CD4-positive, alpha-beta T cell treated with Interleukin-17A for 1 hour (primary cell): ENCODE measurements at regions not wholly inside any gene's neighbourhood (a gene's known extent, or its start where the extent isn't known, plus 50 kb on each side); places are given as distances from the start of the nearest gene placed in this dataset.

ENCODE experiments used
- DNase-seq: peaks from one replicate; pipeline ENCODE4 v3.0.0-alpha.2; 2020

- DNase-seq = no peak
These were observed 189.5 kb downstream of the REEP3 start for GRCh38 chr10:63710703-63711102.

DNA sequence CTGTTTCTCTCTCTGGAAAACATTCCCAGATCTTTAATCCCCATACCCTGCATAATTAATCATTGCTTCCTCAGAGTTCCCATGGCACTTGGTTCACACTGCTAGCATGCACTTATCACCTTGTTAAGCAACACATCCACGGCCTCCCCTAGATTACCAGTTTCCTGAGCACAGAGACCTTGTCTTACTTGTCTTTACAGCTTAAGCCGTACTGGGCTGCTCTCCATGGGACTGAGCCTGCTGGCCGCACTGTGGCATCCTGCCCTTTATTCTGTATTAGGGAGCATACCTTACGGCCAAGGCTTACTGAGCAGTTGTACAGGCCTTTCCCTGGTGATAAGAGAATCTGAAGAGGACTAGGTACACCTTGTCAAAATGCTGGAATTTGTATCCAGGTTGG is 190.2 kb downstream of the REEP3 start:
- DNase-seq = no peak

DNA sequence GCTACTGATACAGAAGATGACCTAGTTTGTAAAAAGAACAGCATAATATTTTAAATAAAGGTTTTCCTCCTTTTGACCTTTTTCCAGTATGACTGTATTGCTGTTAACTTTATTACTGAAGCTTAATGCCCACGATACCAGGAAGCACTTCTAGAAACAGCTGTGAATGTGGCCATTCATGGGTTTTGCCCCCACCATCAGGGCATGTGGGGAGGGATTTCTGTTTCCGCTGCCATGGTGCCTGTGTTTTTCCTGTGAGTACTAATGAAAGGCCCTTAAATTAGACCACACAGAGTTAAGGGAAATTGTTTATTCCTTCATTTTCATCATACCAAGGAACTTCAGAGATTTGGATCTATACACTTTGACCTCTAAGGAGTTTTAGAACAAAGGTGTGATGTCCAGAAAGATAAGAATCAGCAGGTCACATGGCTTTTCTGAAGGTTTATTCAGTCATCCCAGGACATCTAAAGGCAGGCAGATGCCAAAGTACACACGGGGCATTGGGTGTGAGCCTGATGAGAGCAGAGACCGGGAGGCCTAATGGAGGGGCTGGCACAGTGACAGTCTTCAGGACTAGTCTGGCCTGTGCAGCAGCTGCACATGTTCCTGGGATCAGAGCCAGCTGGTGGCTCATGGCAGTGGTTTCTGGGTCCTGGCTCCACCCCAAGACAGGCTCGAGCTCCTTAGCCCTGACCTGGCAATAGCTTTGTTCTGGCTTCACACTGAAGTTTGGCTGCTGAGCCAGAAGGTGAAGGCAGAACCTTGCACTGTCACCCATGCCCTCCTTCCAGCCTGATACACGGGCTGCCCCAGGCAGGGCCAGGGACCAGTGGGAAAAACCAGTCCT is 190.9 kb downstream of the REEP3 start:
- DNase-seq = no peak

DNA sequence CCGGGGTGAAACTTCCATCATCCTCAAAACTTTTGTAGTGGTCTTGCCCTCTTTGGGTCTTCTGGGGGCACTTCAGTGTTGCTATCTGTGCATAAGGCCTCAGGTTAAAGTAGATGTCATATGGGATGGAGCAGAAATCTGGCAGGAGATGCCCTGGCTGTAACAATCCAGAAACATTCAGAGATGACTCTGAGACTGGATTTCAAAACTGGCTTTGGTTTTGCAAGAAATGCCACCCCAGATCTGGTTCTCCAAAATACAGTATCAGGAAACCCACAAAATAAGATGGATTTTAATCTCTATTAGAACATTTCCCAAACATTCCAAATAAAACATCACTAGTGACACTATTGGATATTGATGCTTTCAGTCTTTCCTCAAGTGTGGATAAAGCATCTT is 191.5 kb downstream of the REEP3 start:
- DNase-seq = no peak

GRCh38 chr10:63713191-63714144 is 192.3 kb downstream of the REEP3 start:
- no peak for DNase-seq

DNA sequence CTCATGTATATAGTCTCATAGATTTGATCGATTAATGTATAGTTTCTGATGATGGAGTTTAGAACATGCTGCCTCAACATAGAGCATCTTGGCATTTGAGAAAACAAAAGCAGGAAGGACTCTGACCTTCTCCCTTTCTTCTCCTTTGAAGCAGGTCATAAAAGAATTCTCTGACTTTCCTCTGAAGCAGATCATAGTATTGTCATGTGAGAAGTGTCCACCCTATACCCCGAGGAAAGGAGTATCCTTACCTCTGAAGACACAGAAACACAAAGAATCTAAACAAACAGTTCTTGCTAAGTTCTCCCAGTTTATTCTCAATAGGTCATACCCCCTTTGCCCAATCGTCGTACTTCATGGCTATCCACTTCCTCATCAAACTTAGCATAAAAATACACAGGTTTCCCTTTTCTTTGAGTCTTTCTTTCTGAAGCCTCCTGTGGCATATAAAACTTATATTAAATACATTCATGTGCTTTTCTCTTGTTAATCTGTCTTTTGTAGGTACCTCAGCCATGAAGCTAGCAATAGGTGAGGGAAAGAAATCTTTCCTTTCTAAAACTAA is 194.9 kb downstream of the REEP3 start:
- no peak for DNase-seq

DNA sequence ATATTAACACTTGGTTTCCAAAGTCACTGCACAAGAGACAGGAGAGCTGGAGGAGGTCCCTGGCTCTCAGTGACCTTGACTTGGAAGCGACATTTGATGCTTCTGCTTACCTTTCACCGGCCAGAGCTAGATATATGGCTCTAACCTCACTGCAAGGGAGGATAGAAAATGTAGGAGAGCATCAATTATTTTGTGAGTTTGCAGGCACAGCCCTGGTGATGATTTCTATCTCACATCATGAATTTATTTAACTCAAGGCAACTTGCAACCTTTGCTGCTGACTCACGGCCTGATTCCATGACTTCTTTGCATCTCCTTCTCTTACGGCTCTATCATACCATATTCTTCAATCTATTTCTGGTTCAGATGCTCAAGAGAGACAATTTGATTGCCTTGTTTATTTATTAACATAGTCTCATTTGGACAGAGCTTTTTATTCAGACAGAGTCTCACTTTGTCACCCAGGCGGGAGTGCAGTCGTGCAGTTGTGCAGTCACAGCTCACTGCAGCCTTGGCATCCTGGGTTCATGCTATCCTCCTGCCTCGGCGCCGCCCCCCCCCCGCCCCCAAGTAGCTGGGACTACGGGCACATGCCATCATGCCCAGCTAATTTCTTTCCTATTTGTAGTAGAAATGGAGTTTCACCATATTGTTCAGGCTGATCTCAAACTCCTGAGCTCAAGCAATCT is 196.0 kb downstream of the REEP3 start:
- DNase-seq = no peak

- no peak for DNase-seq
These were observed 196.8 kb downstream of the REEP3 start for GRCh38 chr10:63718006-63718405.

DNA sequence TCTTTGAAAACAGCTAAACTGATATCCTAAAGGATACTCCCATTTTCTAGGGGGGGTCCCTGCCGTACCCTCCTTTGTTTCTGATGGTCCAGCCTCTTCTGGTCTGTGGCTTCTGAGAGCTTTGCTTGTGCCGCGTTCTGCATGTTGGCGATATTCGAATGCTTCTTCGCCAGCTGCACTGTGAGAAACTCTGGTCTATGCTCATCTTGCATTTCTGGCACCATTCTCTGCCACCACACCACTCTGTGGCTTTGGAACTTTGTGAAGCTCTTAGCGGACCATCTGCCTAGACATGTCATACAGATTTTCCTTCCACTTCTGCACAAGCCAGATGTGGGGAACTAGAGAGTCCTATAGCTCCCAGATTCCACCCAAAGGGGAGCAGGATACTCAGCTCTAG is 197.2 kb downstream of the REEP3 start:
- no peak for DNase-seq

- DNase-seq = no peak
These were observed 198.1 kb downstream of the REEP3 start for GRCh38 chr10:63719226-63719856.

GRCh38 chr10:63720072-63720537 is 198.9 kb downstream of the REEP3 start:
- DNase-seq = peak; percentile 79

GRCh38 chr10:63720676-63721075 is 199.5 kb downstream of the REEP3 start:
- peak; percentile 20 for DNase-seq

GRCh38 chr10:63722537-63722936 is 201.3 kb downstream of the REEP3 start:
- DNase-seq = no peak

DNA sequence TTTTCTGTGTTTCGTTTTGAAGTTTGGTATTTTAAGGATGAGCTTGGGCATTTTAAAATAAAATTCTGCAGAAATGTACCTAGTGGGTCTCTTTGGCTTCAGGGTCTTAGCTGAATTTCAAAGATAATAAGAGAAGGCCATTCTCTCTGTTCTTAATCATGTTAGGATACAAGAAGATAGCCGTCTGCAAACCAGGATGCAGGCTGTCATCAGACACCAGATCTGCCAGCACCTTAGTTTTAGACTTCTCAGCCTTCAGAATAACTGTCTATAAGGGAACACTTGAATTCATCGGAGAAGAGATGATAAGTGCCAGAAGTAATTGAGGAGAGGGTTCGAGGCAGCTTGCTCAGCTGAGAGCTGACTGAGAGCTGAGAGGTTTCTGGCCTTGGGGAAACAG is 202.1 kb downstream of the REEP3 start:
- no peak for DNase-seq

DNA sequence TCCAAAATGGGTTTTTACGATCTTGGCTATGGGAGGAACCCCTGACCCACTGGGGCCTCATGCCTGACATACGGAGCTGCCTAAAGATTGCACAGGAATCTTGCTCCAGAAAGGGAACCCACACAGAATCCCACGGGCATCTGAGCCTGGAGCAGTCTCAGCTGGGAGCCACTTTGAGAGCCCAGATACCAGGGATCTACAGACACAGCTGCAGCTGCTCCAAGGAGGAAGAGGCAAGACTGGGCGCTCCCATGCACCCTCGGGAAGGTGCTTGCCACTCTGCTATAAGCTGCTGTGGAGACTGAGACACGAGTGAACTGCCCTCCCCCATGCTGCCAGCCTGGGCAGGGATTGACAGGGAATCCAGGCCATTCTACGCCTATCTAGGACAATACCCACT is 202.5 kb downstream of the REEP3 start:
- DNase-seq = no peak

- no peak for DNase-seq
These were observed 203.7 kb downstream of the REEP3 start for GRCh38 chr10:63724922-63725321.

DNA sequence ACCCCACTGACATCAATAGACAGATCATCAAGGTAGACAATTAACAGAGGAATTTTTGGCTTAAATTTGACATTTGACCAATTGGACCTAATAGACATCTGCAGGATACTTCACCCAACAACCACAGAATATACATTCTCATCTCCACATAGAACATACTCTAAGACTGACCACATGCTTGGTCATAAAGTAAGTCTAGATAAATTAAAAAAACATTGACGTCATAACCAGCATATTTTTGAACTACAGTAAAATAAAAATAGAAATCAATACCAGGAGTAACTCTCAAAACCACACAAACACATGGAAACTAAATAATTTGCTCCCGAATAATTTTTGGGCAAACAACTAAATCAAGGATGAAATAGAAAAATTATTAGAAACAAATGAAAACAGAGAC is 205.7 kb downstream of the REEP3 start:
- no peak for DNase-seq

DNA sequence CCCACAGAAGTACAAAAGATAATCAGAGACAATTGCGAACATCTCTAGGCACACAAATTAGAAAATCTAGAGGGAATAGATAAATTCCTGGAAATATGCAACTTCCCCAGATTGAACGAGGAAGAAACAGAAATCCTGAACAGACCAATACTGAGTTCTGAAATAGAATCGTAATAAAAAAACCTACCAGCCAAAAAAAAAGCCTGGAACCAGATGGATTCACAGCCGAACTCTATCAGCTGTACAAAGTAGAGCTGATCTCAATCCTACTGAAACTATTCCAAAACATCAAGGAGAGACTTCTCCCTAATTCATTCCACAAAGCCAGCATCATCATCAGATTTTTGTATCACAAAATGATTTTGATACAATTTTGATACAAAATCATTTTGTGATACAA is 206.4 kb downstream of the REEP3 start:
- DNase-seq = no peak

GRCh38 chr10:63735305-63735704 is 214.1 kb downstream of the REEP3 start:
- DNase-seq = no peak

DNA sequence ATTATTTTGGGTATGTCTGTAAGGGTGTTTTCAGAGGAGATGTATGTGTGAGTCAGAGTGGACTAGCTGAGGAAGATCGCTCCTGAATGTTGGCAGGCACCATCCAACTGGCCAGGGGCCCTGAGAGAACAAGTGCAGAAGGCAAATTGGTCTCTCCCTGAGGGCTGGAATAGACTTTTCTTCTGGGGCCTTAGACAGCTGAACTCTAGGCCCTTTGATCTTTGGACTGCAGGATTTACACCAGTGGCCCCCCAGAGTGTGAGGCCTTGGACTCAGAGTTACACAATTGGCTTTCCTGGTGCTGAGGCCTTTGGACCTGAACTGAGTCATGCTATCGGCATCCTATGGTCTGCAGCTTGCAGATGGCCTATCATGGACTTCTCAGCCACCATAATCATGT is 217.2 kb downstream of the REEP3 start:
- DNase-seq = no peak

DNA sequence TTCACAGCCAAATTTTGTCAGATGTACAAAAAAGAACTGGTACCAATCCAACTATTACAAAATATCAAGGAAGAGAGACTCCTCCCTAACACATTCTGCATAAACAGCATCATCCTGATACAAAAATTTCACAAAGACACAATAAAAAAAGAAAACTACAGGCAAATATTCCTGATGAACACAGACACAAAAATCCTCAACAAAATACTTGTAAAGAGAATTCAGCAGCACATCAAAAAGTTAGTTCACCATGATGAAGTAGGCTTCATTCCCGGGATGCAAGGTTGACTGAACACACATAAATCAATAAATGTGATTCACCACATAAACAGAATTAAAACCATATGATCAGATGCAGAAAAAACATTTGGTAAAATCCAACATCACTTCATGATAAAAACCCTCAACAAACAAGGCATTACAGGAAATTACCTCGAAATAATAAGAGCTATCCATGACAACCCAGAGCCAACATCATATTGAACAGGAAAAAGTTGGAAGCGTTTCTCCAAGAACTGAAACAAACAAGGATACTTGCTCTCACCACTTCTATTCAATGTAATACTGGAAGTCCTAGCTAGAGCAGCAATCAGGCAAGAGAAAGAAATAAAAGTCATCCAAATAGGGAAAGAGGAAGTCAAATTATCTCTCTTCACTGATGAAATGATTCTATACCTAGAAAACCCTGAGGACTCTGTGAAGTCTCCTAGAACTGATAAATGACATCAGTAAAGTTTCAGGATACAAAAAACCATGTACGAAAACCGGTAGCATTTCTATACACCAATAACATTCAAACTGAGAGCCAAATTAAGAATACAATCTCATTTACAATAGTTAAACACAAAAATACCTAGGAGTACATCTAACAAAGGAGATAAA is 223.1 kb downstream of the REEP3 start:
- DNase-seq = no peak
